CD14-positive monocyte (primary cell): ENCODE measurements at regions not wholly inside any gene's neighbourhood (a gene's known extent, or its start where the extent isn't known, plus 50 kb on each side); places are given as distances from the start of the nearest gene placed in this dataset.

ENCODE experiments used
- DNase-seq, 3 donors: peaks; one replicate each; pipeline ENCODE4 v3.0.0-alpha.2; 2011 to 2022
- H2AFZ ChIP-seq: 2 replicates; pipeline ENCODE4 v1.6.0; 2012; ENCODE audit warnings: mild to moderate bottlenecking, low read depth, low read length, inconsistent platforms; ENCODE audit not compliant: insufficient read depth, poor library complexity, severe bottlenecking
- H3K27ac ChIP-seq, 2 donors: 1 replicate in 1 of 2; 2 replicates in 1 of 2; pipeline ENCODE4 v1.5.1; 2012 to 2013; ENCODE audit warnings: low read length in 2 of 2, control low read depth in 1 of 2, inconsistent platforms in 1 of 2, low read depth in 1 of 2, mild to moderate bottlenecking in 1 of 2
- H3K27me3 ChIP-seq, 2 donors: one replicate each; pipeline versions ENCODE4 v1.6.0 to v1.6.1; 2011 to 2013; ENCODE audit warnings: low read length in 2 of 2; ENCODE audit not compliant: control insufficient read depth in 2 of 2, insufficient read depth in 2 of 2
- H3K36me3 ChIP-seq, 2 donors: replicated peaks in 1 of 2; 1 replicate in 1 of 2; 2 replicates in 1 of 2; pipeline versions ENCODE4 v1.5.1 to v1.6.1; 2012 to 2013; ENCODE audit warnings: low read length in 2 of 2, control low read depth in 1 of 2, inconsistent platforms in 1 of 2, mild to moderate bottlenecking in 1 of 2; ENCODE audit not compliant: insufficient read depth in 2 of 2, control insufficient read depth in 1 of 2
- H3K4me1 ChIP-seq, 2 donors: 1 replicate in 1 of 2; 2 replicates in 1 of 2; pipeline versions ENCODE4 v1.5.1 to v1.6.1; 2012 to 2013; ENCODE audit warnings: low read length in 2 of 2, control low read depth in 1 of 2, inconsistent platforms in 1 of 2, mild to moderate bottlenecking in 1 of 2, moderate library complexity in 1 of 2; ENCODE audit not compliant: insufficient read depth in 2 of 2, control insufficient read depth in 1 of 2
- H3K4me2 ChIP-seq: replicated peaks from 2 replicates; pipeline ENCODE3; 2012; ENCODE audit warnings: low read length, moderate library complexity, mild to moderate bottlenecking; ENCODE audit not compliant: poor library complexity, severe bottlenecking; ENCODE audit errors: extremely low read depth
- H3K4me3 ChIP-seq, 3 experiments: fragments of 200-600 bp in 1 of 3; sonication (generic) in 1 of 3; replicated peaks in 1 of 3; 1 replicate in 2 of 3; 2 replicates in 1 of 3; pipeline ENCODE4 v1.5.1; 2011 to 2013; ENCODE audit warnings: low read length in 3 of 3, mild to moderate bottlenecking in 3 of 3, control low read depth in 2 of 3, low read depth in 2 of 3, inconsistent platforms in 1 of 3, moderate library complexity in 1 of 3
- H3K79me2 ChIP-seq: 2 replicates; pipeline ENCODE4 v1.6.0; 2012; ENCODE audit warnings: mild to moderate bottlenecking, control low read depth, inconsistent platforms, low read length, moderate library complexity; ENCODE audit not compliant: insufficient read depth
- H3K9ac ChIP-seq: 2 replicates; pipeline ENCODE4 v1.6.0; 2017; ENCODE audit warnings: low read length, mild to moderate bottlenecking; ENCODE audit not compliant: insufficient read depth, poor library complexity, severe bottlenecking
- H3K9me3 ChIP-seq, 2 donors: replicated peaks in 1 of 2; 1 replicate in 1 of 2; 2 replicates in 1 of 2; pipeline versions ENCODE4 v1.5.1 to v1.6.1; 2012 to 2013; ENCODE audit warnings: low read length in 2 of 2, control low read depth in 1 of 2; ENCODE audit not compliant: control insufficient read depth in 1 of 2, insufficient read depth in 1 of 2
- H4K20me1 ChIP-seq: 2 replicates; pipeline ENCODE4 v1.6.0; 2012; ENCODE audit warnings: mild to moderate bottlenecking, low read length, control low read depth, moderate library complexity; ENCODE audit not compliant: insufficient read depth
- H3K27ac Mint-ChIP-seq, 7 donors: one replicate each; pipeline ENCODE4 v1.8.0; 2020; ENCODE audit warnings: mild to moderate bottlenecking in 7 of 7, mixed read lengths in 7 of 7, moderate library complexity in 6 of 7, inconsistent platforms in 2 of 7
- H3K27me3 Mint-ChIP-seq, 3 donors: one replicate each; pipeline ENCODE4 v1.8.0; 2021 to 2022; ENCODE audit warnings: low read depth in 3 of 3, mild to moderate bottlenecking in 3 of 3, mixed read lengths in 3 of 3, moderate library complexity in 3 of 3, inconsistent platforms in 1 of 3
- H3K36me3 Mint-ChIP-seq, 2 donors: one replicate each; pipeline ENCODE4 v1.8.0; 2020; ENCODE audit warnings: mixed read lengths in 2 of 2, inconsistent platforms in 1 of 2, mild to moderate bottlenecking in 1 of 2
- H3K4me1 Mint-ChIP-seq: one replicate; pipeline ENCODE4 v1.8.0; 2020; ENCODE audit warnings: mild to moderate bottlenecking, mixed read lengths
- H3K4me3 Mint-ChIP-seq, 2 donors: one replicate each; pipeline ENCODE4 v1.8.0; 2020; ENCODE audit warnings: mild to moderate bottlenecking in 2 of 2, mixed read lengths in 2 of 2, moderate library complexity in 1 of 2
- H3K9me3 Mint-ChIP-seq, 7 donors: one replicate each; pipeline ENCODE4 v1.8.0; 2020 to 2022; ENCODE audit warnings: mixed read lengths in 7 of 7, mild to moderate bottlenecking in 6 of 7, moderate library complexity in 6 of 7, inconsistent platforms in 2 of 7
- WGBS: methylation state at CpG from one replicate; pipeline ENCODE4 v1.1.5; 2013; ENCODE audit warnings: missing lambda C conversion rate; ENCODE audit not compliant: insufficient coverage; 5-methylcytosine and 5-hydroxymethylcytosine counted together
- intact Hi-C, 2 donors: fragments of 100-400 bp; cut with micrococcal nuclease; formaldehyde crosslinking; loops; one replicate each; pipeline versions ENCODE4 v1.15.0 to v1.15.1; 2023
- TF ChIP-seq, protein P1 (sequence below): fragments of 200-600 bp; IDR thresholded peaks from one replicate; pipeline ENCODE4 v1.8.0; 2022; ENCODE audit warnings: antibody characterized with exemption, mild to moderate bottlenecking

- no peak overlapping the region for H3K27ac Mint-ChIP-seq
- H3K36me3 ChIP-seq, result no peaks in the 10 kb centered on the region
- no peaks in the 10 kb centered on the region for H3K79me2 ChIP-seq
- H3K4me3 ChIP-seq, result no peak overlapping the region
- no peak overlapping the region for H3K4me3 Mint-ChIP-seq
- H3K36me3 Mint-ChIP-seq, result no peaks in the 10 kb centered on the region
- no peak overlapping the region for H3K9ac ChIP-seq
- H3K27me3 Mint-ChIP-seq, result no peaks in the 10 kb centered on the region
- peaks cover 6% of the 10 kb centered on the region for H3K4me1 Mint-ChIP-seq
- no peak overlapping the region for H3K27ac ChIP-seq
- no peaks in the 10 kb centered on the region for H3K4me1 ChIP-seq
- no peaks in the 10 kb centered on the region for H4K20me1 ChIP-seq
- no peaks in the 10 kb centered on the region for H3K9me3 Mint-ChIP-seq
- intact Hi-C loops, result no loop called here
- no peak for DNase-seq
- H2AFZ ChIP-seq, result no peak overlapping the region
- H3K27me3 ChIP-seq, result no peaks in the 10 kb centered on the region
- H3K9me3 ChIP-seq, result no peaks in the 10 kb centered on the region
- no peak overlapping the region for H3K4me2 ChIP-seq
- TF ChIP-seq, protein P1, sequence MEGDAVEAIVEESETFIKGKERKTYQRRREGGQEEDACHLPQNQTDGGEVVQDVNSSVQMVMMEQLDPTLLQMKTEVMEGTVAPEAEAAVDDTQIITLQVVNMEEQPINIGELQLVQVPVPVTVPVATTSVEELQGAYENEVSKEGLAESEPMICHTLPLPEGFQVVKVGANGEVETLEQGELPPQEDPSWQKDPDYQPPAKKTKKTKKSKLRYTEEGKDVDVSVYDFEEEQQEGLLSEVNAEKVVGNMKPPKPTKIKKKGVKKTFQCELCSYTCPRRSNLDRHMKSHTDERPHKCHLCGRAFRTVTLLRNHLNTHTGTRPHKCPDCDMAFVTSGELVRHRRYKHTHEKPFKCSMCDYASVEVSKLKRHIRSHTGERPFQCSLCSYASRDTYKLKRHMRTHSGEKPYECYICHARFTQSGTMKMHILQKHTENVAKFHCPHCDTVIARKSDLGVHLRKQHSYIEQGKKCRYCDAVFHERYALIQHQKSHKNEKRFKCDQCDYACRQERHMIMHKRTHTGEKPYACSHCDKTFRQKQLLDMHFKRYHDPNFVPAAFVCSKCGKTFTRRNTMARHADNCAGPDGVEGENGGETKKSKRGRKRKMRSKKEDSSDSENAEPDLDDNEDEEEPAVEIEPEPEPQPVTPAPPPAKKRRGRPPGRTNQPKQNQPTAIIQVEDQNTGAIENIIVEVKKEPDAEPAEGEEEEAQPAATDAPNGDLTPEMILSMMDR, result no peak
- WGBS, result no CpG with 5 or more reads among the region's 6 CpGs
Measured at GRCh38 chr12:107567876-107568619, 117.6 kb upstream of the PWP1 start.

- H3K4me3 ChIP-seq, result no peak overlapping the region
- H3K4me3 Mint-ChIP-seq, result no peak overlapping the region
- intact Hi-C loops, result no loop called here
- H3K9me3 ChIP-seq, result no peaks in the 10 kb centered on the region
- no peak overlapping the region for H3K27ac ChIP-seq
- no peak overlapping the region for H3K9ac ChIP-seq
- no peaks in the 10 kb centered on the region for H3K36me3 ChIP-seq
- no peak overlapping the region for H2AFZ ChIP-seq
- 90% methylated on average over 2 of the region's 5 CpGs for WGBS
- H3K36me3 Mint-ChIP-seq, result no peaks in the 10 kb centered on the region
- DNase-seq, result no peak
- H3K27me3 ChIP-seq, result no peaks in the 10 kb centered on the region
- H4K20me1 ChIP-seq, result no peaks in the 10 kb centered on the region
- TF ChIP-seq, protein P1, result no peak
- no peaks in the 10 kb centered on the region for H3K9me3 Mint-ChIP-seq
- no peaks in the 10 kb centered on the region for H3K27me3 Mint-ChIP-seq
- no peak overlapping the region for H3K4me2 ChIP-seq
- H3K79me2 ChIP-seq, result no peaks in the 10 kb centered on the region
- H3K4me1 ChIP-seq, result no peaks in the 10 kb centered on the region
- H3K27ac Mint-ChIP-seq, result no peak overlapping the region
- peaks cover 6% of the 10 kb centered on the region for H3K4me1 Mint-ChIP-seq
Measured at GRCh38 chr12:107568718-107569117, 116.9 kb upstream of the PWP1 start.
